AG09319 (cell line): ENCODE measurements at regions not wholly inside any gene's neighbourhood (a gene's known extent, or its start where the extent isn't known, plus 50 kb on each side); places are given as distances from the start of the nearest gene placed in this dataset.

ENCODE experiments used
- DNase-seq: peaks from one replicate; pipeline ENCODE4 v3.0.0-alpha.2; 2010; ENCODE audit warnings: low read depth; ENCODE audit errors: extremely low read depth
- TF ChIP-seq, protein P1 (sequence below): IDR thresholded peaks from 2 replicates; pipeline ENCODE4 v1.5.1; 2011; ENCODE audit warnings: low read depth, mild to moderate bottlenecking, inconsistent platforms, low read length, moderate library complexity

- no peak for DNase-seq
- TF ChIP-seq, protein P1, sequence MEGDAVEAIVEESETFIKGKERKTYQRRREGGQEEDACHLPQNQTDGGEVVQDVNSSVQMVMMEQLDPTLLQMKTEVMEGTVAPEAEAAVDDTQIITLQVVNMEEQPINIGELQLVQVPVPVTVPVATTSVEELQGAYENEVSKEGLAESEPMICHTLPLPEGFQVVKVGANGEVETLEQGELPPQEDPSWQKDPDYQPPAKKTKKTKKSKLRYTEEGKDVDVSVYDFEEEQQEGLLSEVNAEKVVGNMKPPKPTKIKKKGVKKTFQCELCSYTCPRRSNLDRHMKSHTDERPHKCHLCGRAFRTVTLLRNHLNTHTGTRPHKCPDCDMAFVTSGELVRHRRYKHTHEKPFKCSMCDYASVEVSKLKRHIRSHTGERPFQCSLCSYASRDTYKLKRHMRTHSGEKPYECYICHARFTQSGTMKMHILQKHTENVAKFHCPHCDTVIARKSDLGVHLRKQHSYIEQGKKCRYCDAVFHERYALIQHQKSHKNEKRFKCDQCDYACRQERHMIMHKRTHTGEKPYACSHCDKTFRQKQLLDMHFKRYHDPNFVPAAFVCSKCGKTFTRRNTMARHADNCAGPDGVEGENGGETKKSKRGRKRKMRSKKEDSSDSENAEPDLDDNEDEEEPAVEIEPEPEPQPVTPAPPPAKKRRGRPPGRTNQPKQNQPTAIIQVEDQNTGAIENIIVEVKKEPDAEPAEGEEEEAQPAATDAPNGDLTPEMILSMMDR: no peak
Measured at GRCh38 chr12:19988001-19988400, 380.3 kb upstream of the PDE3A start.

DNA sequence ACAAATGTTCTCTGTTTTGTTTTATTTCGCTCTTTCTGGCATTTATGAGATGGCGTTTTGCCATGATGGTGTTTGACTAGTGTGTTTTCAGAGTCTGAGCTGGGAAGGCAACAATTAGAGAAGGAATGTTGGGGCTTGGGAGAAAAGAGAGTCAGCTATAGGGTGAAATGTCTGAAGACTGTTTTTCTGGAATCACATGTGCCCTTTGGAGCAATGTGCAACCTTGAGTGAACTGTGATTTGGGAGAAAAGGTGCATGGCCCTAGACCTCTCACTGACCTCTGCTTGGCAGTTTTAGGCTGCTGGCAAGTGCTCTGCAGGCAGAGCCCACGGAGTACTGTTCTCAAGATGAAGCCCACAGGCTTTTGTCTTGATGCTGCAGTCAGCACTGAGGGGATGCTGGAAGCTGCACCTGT lies 379.9 kb upstream of the PDE3A start:
- no peak for DNase-seq
- TF ChIP-seq, protein P1: no peak

- TF ChIP-seq, protein P1: no peak
- DNase-seq: no peak
Measured at GRCh38 chr12:19988948-19989347, 379.4 kb upstream of the PDE3A start.

DNA sequence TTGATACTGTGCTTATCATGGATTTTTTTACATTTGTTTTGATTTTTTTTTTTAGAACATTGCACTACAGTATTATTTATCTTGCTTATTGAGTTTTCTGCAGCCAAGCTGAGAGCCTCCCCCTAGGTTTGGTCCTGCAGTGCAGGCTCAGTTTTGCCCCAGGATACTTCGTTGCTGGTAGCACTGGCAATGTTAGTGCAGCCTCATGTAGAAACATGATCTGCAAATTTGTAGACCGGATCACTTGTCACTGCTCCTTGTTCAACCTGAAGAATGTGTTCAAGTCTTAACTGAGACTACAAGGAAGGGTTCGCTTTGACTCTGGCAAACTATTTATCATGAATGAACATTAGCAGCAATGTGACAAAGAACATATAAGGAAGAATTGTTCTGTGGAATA lies 377.2 kb upstream of the PDE3A start:
- no peak for DNase-seq
- TF ChIP-seq, protein P1: no peak

DNA sequence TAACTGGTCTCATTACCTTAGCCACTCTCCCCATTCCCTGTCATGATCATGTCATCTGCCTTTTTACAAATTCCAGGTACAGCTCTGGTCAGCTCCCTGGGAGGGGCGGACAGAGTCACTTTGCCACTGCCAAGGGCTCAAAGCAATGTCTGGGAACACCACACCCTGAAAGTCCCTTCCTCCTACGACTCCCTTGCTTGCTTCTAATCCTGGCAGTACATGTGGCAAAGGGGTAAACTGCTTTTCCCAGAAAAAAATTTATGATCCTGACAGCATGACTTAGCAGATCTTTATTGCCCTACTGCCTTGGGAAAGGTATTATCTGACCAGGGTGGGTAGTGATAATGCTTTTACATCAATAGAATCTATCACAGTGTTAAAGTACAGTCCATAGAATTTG lies 376.0 kb upstream of the PDE3A start:
- TF ChIP-seq, protein P1: no peak
- no peak for DNase-seq

- no peak for DNase-seq
- TF ChIP-seq, protein P1: peak; percentile 19
Measured at GRCh38 chr12:19994968-19995367, 373.4 kb upstream of the PDE3A start.

- DNase-seq: no peak
- TF ChIP-seq, protein P1: no peak
Measured at GRCh38 chr12:19997656-19998400, 370.5 kb upstream of the PDE3A start.
